HepG2 (cell line): ENCODE measurements at regions not wholly inside any gene's neighbourhood (a gene's known extent, or its start where the extent isn't known, plus 50 kb on each side); places are given as distances from the start of the nearest gene placed in this dataset.
A peak's percentile ranks its signal among the peaks of the same experiment; 100 is the strongest.

ENCODE experiments used
- AHR ChIP-seq: IDR thresholded peaks from 2 replicates; pipeline ENCODE4 v1.6.1; 2018; ENCODE audit warnings: missing genetic modification reagents, missing compliant biosample characterization
- BCL6 ChIP-seq: IDR thresholded peaks from 2 replicates; pipeline ENCODE4 v1.6.1; 2016; ENCODE audit warnings: missing genetic modification reagents, missing compliant biosample characterization
- CREM ChIP-seq, 2 experiments: sonication (generic) in 1 of 2; formaldehyde crosslinking in 1 of 2; IDR thresholded peaks; 2 replicates each; pipeline versions ENCODE4 v1.4.0 to v1.6.1; 2016 to 2020; ENCODE audit warnings: antibody characterized with exemption in 1 of 2, mild to moderate bottlenecking in 1 of 2, missing genetic modification reagents in 1 of 2
- ELF1 ChIP-seq: sonication (generic); formaldehyde crosslinking; IDR thresholded peaks from 2 replicates; pipeline ENCODE4 v1.4.0; 2020; ENCODE audit warnings: missing genetic modification reagents
- HNF4A ChIP-seq: sonication (generic); formaldehyde crosslinking; IDR thresholded peaks from 2 replicates; pipeline ENCODE4 v1.4.0; 2020; ENCODE audit warnings: missing genetic modification reagents
- MLX ChIP-seq: IDR thresholded peaks from 2 replicates; pipeline ENCODE4 v1.6.1; 2016
- MXD3 ChIP-seq: IDR thresholded peaks from 2 replicates; pipeline ENCODE4 v1.6.1; 2016; ENCODE audit warnings: mild to moderate bottlenecking, missing biosample characterization, missing genetic modification reagents
- NBN ChIP-seq: fragments of 450-650 bp; conservative IDR thresholded peaks from 2 replicates; pipeline ENCODE4 v1.6.1; 2017
- NCOR1 ChIP-seq: fragments of 200-600 bp; sonication (generic); IDR thresholded peaks from 2 replicates; pipeline ENCODE4 v1.7.0; 2017; ENCODE audit warnings: antibody characterized with exemption, low read length, borderline replicate concordance
- NRL ChIP-seq: sonication (generic); formaldehyde crosslinking; IDR thresholded peaks from 2 replicates; pipeline ENCODE4 v1.5.0; 2020; ENCODE audit warnings: missing genetic modification reagents, mild to moderate bottlenecking, moderate library complexity, borderline replicate concordance
- PPARG ChIP-seq: conservative IDR thresholded peaks from 2 replicates; pipeline ENCODE4 v1.6.1; 2016; ENCODE audit warnings: missing biosample characterization, missing genetic modification reagents
- SOX13 ChIP-seq, 3 experiments: fragments of 450-650 bp in 1 of 3; sonication (generic) in 1 of 3; formaldehyde crosslinking in 1 of 3; IDR thresholded peaks in 2 of 3; conservative IDR thresholded peaks in 1 of 3; 2 replicates each; pipeline versions ENCODE4 v1.5.0 to v1.6.1; 2016 to 2020; ENCODE audit warnings: antibody characterized with exemption in 1 of 3, mild to moderate bottlenecking in 1 of 3, missing compliant biosample characterization in 1 of 3, missing genetic modification reagents in 1 of 3, moderate library complexity in 1 of 3
- SOX5 ChIP-seq: IDR thresholded peaks from 2 replicates; pipeline ENCODE4 v1.6.1; 2016; ENCODE audit warnings: borderline replicate concordance
- THAP11 ChIP-seq: IDR thresholded peaks from 2 replicates; pipeline ENCODE4 v1.6.1; 2016; ENCODE audit warnings: missing biosample characterization, missing genetic modification reagents
- ZNF24 ChIP-seq: fragments of 450-650 bp; IDR thresholded peaks from 2 replicates; pipeline ENCODE4 v1.6.1; 2017; ENCODE audit warnings: antibody characterized with exemption, mild to moderate bottlenecking
- ZNF331 ChIP-seq: sonication (generic); formaldehyde crosslinking; IDR thresholded peaks from 2 replicates; pipeline ENCODE4 v1.4.0; 2020; ENCODE audit warnings: missing genetic modification reagents
- ZNF33A ChIP-seq: sonication (generic); formaldehyde crosslinking; IDR thresholded peaks from 2 replicates; pipeline ENCODE4 v1.5.1; 2020; ENCODE audit warnings: missing genetic modification reagents, mild to moderate bottlenecking, moderate library complexity, borderline replicate concordance
- ZNF646 ChIP-seq: sonication (generic); formaldehyde crosslinking; IDR thresholded peaks from 2 replicates; pipeline ENCODE4 v1.9.0; 2021; ENCODE audit warnings: mild to moderate bottlenecking, missing genetic modification reagents
- ZNF691 ChIP-seq: sonication (generic); formaldehyde crosslinking; IDR thresholded peaks from 2 replicates; pipeline ENCODE4 v1.4.0; 2020; ENCODE audit warnings: missing genetic modification reagents, low read depth, mild to moderate bottlenecking, borderline replicate concordance
- ZNF839 ChIP-seq: sonication (generic); formaldehyde crosslinking; IDR thresholded peaks from 2 replicates; pipeline ENCODE4 v1.4.0; 2020; ENCODE audit warnings: missing genetic modification reagents, mild to moderate bottlenecking, borderline replicate concordance
- TF ChIP-seq, protein P1 (sequence below): sonication (generic); formaldehyde crosslinking; IDR thresholded peaks from 2 replicates; pipeline ENCODE4 v1.4.0; 2020; ENCODE audit warnings: missing genetic modification reagents

DNA sequence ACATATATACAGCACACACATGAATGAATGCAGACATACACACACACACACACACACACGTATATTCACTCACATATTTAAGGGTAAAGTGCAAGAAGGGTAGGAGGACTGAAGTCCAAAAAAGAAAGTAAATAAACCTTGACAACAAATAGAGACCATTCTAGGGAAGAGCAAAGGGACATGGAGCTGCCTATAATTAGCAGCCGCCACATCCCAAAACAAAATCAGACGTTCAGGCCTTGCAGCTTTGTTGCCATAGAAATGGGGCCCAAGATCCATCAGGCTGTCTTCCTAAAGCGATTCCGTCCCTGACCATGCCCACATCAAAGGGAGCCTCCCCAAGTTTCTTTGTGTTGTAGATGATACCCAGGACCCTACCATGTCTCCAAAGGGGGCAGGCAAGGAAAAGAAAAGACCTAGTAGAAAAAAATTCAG is 703.5 kb upstream of the TBX3 start (continued):
- peak; percentile 79 for TF ChIP-seq HNF4A (CRISPR knock-in tag)
- TF ChIP-seq ZNF691 (CRISPR knock-in tag): no peak
- no peak for TF ChIP-seq NBN
- TF ChIP-seq ZNF24: peak; percentile 72
- TF ChIP-seq ELF1: no peak
- no peak for TF ChIP-seq THAP11 (CRISPR knock-in tag)
- TF ChIP-seq NRL (CRISPR knock-in tag): no peak
- TF ChIP-seq CREM (IDR thresholded peaks at IDR 0.05): peak; percentile 26; the same call in 1 of the 2 replicates
- TF ChIP-seq CREM (CRISPR knock-in tag; IDR thresholded peaks at IDR 0.05): no peak
- TF ChIP-seq MLX (CRISPR knock-in tag): no peak
- no peak for TF ChIP-seq SOX13 (IDR thresholded peaks at IDR 0.05)
- TF ChIP-seq SOX13 (CRISPR knock-in tag; conservative IDR thresholded peaks at IDR 0.05 in 1 of 2, IDR thresholded peaks at IDR 0.05 in 1 of 2): no peak
- no peak for TF ChIP-seq ZNF839
- peak; percentile 37; the same call in 1 of the 2 replicates for TF ChIP-seq SOX5 (CRISPR knock-in tag)
- no peak for TF ChIP-seq AHR (CRISPR knock-in tag)
- TF ChIP-seq BCL6 (CRISPR knock-in tag): peak; percentile 30; the same call in 1 of the 2 replicates
- peak; percentile 64; the same call in 1 of the 2 replicates for TF ChIP-seq NCOR1
- no peak for TF ChIP-seq ZNF33A (CRISPR knock-in tag)
- 0 out of 2 replicates have a peak, but pooled peaks have one; percentile 51 for TF ChIP-seq PPARG (CRISPR knock-in tag)
- TF ChIP-seq MXD3: no peak
- TF ChIP-seq, protein P1, sequence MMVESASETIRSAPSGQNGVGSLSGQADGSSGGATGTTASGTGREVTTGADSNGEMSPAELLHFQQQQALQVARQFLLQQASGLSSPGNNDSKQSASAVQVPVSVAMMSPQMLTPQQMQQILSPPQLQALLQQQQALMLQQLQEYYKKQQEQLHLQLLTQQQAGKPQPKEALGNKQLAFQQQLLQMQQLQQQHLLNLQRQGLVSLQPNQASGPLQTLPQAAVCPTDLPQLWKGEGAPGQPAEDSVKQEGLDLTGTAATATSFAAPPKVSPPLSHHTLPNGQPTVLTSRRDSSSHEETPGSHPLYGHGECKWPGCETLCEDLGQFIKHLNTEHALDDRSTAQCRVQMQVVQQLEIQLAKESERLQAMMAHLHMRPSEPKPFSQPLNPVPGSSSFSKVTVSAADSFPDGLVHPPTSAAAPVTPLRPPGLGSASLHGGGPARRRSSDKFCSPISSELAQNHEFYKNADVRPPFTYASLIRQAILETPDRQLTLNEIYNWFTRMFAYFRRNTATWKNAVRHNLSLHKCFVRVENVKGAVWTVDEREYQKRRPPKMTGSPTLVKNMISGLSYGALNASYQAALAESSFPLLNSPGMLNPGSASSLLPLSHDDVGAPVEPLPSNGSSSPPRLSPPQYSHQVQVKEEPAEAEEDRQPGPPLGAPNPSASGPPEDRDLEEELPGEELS (CRISPR knock-in tag): peak; percentile 52; the same call in 1 of the 2 replicates
- TF ChIP-seq ZNF646 (CRISPR knock-in tag): peak; percentile 43; the same call in 1 of the 2 replicates
- TF ChIP-seq ZNF331 (CRISPR knock-in tag): no peak
